GM21723 (cell line): ENCODE measurements at regions not wholly inside any gene's neighbourhood (a gene's known extent, or its start where the extent isn't known, plus 50 kb on each side); places are given as distances from the start of the nearest gene placed in this dataset.

Source experiments
- ATAC-seq: cut with Tn5 transposase; IDR thresholded peaks from one replicate; pipeline ENCODE4 v1.9.1; 2021; ENCODE audit warnings: mild to moderate bottlenecking, moderate library complexity; ENCODE audit not compliant: unreplicated experiment

GRCh38 chr5:117207088-117207668 is 632.6 kb upstream of the SEMA6A start:
- ATAC-seq, result no peak

DNA sequence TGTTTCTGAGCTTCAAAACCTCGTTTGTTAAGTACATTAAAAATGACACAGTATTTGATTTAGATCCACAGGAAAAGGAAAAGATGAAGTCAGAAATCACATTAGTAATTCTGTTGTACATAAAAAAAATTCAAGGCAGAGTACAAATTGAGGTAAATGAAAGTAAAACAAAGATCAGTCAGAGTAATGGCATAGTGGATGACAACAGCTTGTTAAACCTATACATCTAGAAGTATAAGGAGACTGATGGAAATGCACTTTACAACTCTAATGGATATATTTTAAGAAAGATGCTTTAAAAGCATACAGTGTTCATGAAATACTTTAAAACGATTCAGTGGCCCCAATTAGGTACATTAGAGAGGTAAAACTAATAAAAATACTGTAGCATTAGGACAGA is 631.3 kb upstream of the SEMA6A start:
- no peak for ATAC-seq

DNA sequence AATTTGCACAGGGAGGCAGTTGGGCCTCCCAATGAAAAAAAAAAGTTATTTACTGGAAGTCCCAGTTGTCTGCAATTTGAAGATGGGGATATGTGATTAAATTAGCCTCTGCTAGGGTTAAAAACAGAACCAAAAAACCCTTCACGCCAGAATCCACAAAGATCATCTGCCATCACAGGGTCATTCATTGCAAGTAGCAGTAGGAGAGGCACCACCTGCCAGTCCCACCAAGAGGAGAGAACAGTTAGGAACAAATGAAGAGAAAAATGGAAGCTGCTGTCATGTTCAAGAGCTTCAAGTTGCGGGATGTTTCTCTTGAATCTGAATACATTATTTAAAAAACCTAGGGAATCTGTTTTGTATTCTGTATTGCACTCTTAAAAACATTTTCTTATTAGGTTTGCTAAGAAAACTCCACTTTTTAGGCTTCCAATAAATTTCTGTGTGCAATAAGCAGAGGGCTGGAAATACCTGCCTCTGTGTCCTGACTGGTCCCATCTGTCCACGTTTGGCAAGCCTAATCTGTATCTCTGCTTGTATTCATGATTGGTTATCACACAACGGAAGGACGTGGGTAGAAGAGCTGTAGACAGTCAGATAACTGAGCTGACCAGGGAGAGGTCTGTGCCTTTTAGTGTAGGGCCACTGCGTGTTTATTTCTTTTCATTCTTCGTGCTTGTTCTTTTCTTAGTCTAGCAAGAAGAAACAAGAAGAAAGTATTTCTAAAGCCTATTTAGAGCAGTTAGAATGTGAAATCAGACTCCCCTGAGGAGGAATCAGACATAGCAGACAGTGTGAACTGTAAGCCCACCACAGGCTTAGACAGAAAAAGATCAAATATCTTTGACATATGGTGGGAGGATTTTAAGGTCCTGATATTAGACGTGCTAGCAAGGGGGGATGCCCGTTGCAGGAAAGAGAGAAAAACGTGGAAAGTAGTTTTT is 630.6 kb upstream of the SEMA6A start:
- ATAC-seq, result no peak

DNA sequence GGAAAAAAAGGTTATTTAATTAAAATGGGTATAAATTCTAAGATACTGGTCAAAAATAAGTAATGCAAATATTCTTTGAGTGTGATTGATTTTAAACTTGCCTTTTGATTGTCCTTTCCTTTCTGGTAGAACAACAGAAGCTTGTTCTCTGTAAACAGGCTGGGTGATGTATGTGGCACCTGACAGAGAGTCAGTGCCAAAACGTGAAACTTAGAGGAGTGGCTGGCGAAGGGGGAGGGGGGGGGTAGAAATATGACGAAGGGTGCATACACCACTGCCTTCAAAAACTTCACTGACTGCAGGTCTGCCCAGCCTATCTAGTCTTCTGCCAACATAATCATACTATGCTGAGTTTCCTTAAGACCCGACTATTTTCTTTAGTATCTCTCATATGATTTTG is 629.8 kb upstream of the SEMA6A start:
- ATAC-seq, result no peak

GRCh38 chr5:117203584-117203983 is 629.0 kb upstream of the SEMA6A start:
- ATAC-seq, result no peak

GRCh38 chr5:117201001-117201400 is 626.4 kb upstream of the SEMA6A start:
- no peak for ATAC-seq

DNA sequence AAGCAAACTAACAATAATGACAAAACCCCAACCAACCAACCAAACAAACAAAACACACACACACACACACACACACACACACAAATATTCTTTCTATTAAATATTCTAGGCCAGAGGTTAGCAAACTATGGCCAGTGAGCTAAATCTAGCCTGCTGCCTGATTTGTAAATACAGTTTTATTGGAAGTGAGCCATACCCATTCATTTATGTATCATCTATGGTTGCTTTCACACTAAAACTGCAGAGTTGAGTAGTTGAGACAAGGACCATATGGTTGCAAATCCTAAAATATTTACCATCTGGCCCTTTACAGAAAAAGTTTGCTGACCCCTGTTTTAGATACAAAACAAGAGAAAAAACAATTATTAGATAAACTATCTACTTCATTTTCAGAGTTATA is 620.5 kb upstream of the SEMA6A start:
- no peak for ATAC-seq

DNA sequence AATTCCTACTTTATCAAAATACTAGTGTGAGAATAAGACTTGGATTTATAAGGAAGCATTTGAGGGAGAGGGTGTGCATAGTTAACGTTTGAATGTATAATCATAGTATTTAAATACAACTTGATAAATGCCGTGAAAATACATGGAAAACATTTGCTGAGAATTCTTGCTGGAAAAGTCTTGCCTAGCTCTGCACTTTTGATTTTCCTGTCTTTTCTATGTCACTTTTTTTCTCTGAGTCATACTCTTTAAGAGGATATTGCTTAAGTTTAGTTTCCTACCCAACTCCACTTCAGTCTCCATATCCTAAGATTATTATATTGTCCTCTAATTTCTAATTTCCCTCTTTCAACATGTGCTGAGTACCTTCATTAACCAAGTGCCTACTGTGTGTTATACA is 616.6 kb upstream of the SEMA6A start:
- no peak for ATAC-seq

- no peak for ATAC-seq
Measured at GRCh38 chr5:117189784-117190183, 615.2 kb upstream of the SEMA6A start.

DNA sequence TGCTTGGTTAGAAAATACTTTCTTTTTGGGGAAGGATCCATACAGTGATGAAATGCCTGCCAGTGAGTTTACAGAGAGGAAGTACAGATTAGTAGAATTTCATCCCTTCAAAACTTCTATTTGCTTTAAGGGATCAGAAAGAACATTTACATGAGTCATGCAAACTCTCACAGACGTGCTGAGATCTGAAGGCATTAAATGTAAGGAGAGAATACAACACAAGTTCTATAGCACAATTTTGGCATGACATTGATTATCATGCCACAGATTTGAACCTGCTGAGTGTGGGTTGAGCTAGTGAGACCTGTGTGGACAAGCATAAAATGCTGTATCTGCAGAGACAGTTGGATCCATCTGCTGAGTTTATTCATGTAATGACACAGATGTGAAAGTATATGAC is 613.6 kb upstream of the SEMA6A start:
- ATAC-seq, result no peak

- ATAC-seq, result no peak
Measured at GRCh38 chr5:117186751-117187150, 612.1 kb upstream of the SEMA6A start.

DNA sequence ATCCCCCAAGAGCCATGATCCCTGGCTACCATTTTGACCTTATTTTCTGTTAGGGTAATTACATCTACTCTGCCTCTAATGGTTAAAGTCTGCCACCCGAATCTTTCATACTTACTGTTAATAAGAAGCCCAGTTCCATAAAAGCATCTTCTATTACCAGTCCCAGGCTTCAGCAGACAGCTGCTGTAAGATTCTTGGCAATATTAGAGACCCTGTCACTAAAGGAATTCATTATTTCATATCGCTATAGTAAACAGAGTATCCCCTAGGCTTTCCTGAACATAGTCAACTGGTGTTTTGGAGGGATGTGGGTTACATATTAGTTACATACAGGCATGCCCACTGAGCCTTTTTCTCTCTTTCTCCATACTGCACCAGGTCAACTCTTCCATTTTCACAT is 608.7 kb upstream of the SEMA6A start:
- no peak for ATAC-seq

GRCh38 chr5:117182104-117182503 is 607.5 kb upstream of the SEMA6A start:
- ATAC-seq, result no peak

GRCh38 chr5:117177302-117177701 is 602.7 kb upstream of the SEMA6A start:
- no peak for ATAC-seq

DNA sequence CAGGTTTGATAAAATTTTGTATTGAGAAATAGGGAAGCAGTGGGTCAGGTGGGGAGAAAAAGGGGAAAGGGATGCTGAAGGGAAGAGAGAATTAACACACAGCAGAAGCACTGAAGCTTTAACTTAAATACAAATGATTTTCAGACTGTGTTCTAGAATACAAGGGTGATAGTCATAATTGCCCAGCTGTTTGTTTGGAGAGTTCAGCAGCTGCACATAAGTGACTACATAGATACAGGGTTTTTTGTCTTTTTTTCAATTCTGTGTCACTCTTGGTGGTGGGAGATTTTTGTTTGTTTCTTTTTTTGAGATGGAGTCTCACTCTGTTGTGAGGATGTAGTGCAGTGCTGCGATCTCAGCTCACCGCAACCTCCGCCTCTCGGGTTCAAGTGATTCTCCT is 590.4 kb upstream of the SEMA6A start:
- ATAC-seq, result no peak

GRCh38 chr5:117161718-117162335 is 587.2 kb upstream of the SEMA6A start:
- no peak for ATAC-seq

DNA sequence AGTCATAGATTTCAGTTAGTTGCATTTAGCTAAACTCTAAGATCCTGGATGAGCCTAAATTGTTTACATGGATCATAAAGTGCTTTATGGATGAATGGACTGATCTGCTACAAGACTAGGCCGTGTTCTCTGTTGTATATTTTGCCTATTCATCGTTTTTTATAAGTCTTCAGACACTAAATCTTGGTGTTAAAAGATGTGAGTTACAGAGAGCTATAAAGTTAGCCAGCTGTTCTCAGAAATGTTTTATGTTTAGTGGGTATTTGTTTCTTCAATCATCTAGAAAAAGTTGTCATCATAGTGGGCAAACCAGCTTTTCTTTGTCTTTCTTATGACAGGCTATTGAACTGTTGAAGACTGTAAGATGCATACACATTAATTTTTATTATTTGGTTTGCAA is 585.8 kb upstream of the SEMA6A start:
- ATAC-seq, result no peak

GRCh38 chr5:117149312-117149711 is 574.7 kb upstream of the SEMA6A start:
- no peak for ATAC-seq

- ATAC-seq, result no peak
Measured at GRCh38 chr5:117144086-117144485, 569.5 kb upstream of the SEMA6A start.

GRCh38 chr5:117143406-117143805 is 568.8 kb upstream of the SEMA6A start:
- no peak for ATAC-seq

- ATAC-seq, result no peak
Measured at GRCh38 chr5:117138523-117138922, 563.9 kb upstream of the SEMA6A start.

GRCh38 chr5:117135851-117136250 is 561.2 kb upstream of the SEMA6A start:
- no peak for ATAC-seq
